ENCODE measurements at regions not wholly inside any gene's neighbourhood (a gene's known extent, or its start where the extent isn't known, plus 50 kb on each side); places are given as distances from the start of the nearest gene placed in this dataset.

DNA sequence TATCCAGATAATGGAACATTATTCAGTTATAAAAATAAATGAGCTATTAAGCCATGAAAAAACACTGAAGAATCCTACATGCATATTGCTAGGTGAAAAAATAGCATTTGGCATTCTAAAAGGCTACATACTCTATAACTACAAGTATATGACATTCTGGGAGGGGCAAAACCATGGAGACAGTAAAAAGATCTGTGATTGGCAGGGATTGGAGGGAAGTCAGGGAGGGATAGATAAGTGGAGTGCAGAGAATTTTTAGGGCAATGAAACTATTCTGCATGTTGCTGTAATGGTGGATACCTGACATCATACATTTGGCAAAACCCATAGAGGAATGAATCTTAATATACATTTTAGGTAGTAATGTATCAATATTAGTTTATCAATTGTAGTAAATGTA lies 63.1 kb upstream of the SLC38A2 start:
- TF ChIP-seq ZNF274 (IDR thresholded peaks at IDR 0.05; ENCODE audit: low read depth, low read length) (no peak), YY1 (IDR thresholded peaks at IDR 0.05; ENCODE audit: insufficient read depth, insufficient read length) (no peak), SUZ12 (IDR thresholded peaks at IDR 0.05; ENCODE audit: extremely low read depth, insufficient read depth, insufficient read length) (no peak)

Measured in NT2/D1 (cell line).